HG03520 (cell line): ENCODE measurements at regions not wholly inside any gene's neighbourhood (a gene's known extent, or its start where the extent isn't known, plus 50 kb on each side); places are given as distances from the start of the nearest gene placed in this dataset.

ENCODE experiments used
- ATAC-seq: cut with Tn5 transposase; IDR thresholded peaks from one replicate; pipeline ENCODE4 v1.9.1; 2021; ENCODE audit warnings: mild to moderate bottlenecking, moderate library complexity; ENCODE audit not compliant: unreplicated experiment

DNA sequence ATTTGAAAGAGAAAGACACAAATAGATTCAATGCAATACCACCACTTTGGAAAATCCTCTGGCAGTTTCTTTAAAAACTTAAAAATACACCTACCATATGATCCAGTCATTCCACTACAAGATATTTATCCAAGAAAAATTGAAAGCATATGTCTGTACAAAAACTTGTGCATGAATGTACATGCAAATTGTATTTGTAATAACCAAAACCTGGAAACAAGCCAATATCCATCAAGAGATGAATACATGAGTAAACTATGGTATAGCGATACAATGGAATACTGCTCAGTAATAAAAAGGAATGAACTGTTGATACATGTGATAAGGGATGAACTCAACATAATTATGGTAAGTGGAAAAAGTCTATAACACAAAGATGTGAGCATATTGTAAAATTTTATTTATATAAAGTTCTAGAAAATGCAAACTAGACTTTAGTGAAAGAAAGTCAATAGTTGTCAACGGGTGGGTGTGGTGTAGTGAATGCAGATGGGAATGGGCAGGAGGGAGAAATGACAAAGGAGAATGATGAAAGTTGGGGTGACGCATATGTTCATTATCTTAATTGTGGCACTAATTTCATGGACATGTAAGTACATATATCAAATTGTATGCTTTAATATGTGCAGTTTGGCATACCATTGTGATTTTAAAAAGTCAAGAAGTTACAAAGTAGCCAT is 347.5 kb downstream of the SAMD5 start:
- no peak for ATAC-seq

GRCh38 chr6:147856687-147857086 is 348.2 kb downstream of the SAMD5 start:
- ATAC-seq = no peak

DNA sequence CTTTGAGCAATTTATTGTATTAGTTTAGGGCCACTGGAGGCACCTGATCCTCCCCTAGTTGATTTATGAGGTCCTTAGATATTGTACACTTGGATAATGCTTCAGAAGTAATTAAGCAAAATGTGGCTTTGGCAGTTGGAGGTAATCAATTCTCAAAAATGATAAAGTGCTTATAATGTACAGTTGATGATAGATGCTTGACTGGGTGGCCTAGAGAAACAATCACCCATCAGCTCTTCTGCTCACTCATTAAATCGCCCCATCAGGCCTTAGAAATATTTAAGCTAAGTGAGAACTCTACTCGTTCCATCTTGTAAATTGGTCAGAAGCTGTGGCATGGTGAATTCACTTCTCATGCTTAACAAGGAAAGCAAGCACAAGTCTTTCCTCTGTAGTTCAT is 349.9 kb downstream of the SAMD5 start:
- ATAC-seq = no peak

DNA sequence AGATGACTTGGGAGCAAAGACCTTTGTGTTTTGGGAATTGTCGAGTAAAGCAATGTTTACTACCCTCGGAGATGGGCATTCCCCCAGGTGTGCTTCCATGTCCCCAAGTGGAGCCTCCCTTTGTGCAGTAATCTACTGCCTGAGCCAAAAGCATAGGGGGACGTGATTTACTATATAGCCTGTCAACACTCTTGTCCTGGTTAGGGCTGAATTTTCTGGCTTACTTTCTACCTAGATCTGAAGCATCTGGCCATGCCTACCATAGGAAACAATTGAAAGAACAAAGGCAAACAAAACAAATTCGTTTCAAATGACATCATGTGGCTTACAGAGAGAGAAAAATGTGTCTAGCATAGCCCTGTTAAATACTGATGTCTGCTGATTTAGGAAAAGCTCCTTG is 350.6 kb downstream of the SAMD5 start:
- ATAC-seq = no peak

GRCh38 chr6:147861696-147862095 is 353.2 kb downstream of the SAMD5 start:
- ATAC-seq = no peak

- ATAC-seq = no peak
Measured at GRCh38 chr6:147867433-147868226, 359.1 kb downstream of the SAMD5 start.

GRCh38 chr6:147868427-147869190 is 360.1 kb downstream of the SAMD5 start:
- ATAC-seq = no peak

DNA sequence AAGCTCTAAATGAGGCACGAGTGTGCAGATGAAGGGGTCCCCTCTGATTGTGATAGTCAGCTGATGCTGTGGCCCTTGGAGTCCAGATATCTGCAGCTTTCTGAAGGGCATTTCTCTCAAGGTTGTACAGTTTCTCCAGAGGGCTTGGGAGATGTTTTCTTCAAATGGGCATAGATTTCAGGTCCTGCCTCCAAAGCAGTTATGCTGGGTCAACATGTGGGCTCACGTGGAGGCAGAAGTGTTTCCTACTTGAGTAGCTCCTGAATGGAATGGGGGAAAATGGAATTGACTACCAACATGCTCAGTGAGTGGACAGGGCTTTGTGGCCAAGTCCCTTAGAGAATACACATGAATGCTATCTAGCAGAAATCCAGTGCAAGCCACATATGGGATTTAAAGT is 360.7 kb downstream of the SAMD5 start:
- no peak for ATAC-seq

- ATAC-seq = no peak
Measured at GRCh38 chr6:147869869-147870268, 361.4 kb downstream of the SAMD5 start.

- no peak for ATAC-seq
Measured at GRCh38 chr6:147870506-147871110, 362.1 kb downstream of the SAMD5 start.

DNA sequence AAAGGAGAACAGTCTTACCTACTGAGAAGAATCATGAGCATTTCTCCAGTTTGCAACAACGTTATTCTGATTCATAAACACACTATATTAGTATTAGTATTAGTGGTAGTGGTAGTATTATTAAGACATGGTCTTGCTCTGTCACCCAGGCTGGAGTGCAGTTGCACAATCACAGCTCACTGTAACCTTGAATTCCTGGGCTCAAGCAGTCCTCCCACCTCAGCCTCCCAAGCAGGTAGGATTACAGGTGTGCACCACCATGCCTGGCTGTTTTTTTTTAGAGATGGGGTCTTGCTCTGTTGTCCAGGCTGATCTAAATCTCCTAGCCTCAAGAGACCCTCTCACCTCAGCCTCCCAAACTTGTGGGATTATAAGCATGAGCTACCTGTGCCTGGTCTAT is 363.5 kb downstream of the SAMD5 start:
- ATAC-seq = no peak

- no peak for ATAC-seq
Measured at GRCh38 chr6:147873816-147874215, 365.3 kb downstream of the SAMD5 start.

- ATAC-seq = no peak
Measured at GRCh38 chr6:147874322-147874721, 365.8 kb downstream of the SAMD5 start.

GRCh38 chr6:147879031-147879580 is 370.6 kb downstream of the SAMD5 start:
- ATAC-seq = no peak

DNA sequence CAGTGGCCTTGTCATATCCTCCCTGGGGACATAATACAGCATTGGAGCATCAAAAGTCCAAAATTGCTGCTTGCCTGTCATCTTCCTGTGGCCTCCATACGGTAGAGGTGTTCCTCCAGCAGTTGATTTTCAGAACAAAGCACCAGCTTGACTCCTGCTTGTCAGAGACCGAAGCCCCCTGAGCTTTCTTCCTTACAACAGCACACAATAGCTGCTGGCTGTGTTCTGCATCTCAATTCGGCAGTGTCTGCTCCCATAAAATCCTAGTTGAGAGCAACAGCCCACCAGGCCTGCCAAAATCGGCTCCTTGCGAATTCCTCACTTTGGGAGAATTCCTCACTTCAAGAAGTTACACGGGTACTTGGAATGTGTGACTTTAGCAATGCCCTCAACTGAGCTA is 372.9 kb downstream of the SAMD5 start:
- ATAC-seq = no peak

DNA sequence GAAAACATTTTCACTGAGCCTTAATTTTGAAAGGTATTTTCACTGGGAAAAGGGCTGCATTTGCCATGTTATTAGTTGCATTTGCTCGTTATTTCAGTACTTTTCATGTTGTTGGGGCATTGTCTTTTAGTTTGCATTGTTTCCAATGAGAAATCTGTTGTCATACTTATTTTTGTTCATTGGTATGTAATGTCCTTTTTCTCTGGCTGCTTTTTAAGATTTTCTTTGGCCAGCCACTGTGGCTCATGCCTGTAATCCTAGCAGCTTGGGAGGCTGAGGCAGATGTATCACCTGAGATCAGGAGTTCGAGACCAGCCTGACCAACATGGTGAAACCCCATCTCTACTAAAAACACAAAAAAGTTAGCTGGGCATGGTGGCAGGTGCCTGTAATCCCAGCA is 379.9 kb downstream of the SAMD5 start:
- no peak for ATAC-seq

DNA sequence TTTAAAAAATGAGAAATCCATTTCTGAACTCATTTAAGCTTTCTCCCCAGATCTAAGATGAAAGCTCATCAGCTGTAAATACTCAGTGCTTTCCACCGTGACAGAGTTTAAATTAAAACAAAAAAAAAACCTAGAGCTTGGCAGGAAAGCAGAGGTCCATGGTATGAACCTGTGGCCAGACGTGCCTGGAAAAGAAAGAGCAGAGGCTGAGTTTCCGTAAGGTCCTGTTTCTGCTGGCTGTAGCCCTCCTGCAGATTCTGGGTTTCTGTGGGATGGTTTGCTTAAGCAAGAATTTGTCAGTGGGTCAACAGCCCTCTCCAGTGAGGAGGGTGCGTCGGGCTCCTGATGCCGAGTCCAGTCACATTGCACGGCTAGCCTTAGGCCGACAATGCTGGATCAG is 383.2 kb downstream of the SAMD5 start:
- ATAC-seq = no peak

GRCh38 chr6:147892476-147892875 is 384.0 kb downstream of the SAMD5 start:
- no peak for ATAC-seq

DNA sequence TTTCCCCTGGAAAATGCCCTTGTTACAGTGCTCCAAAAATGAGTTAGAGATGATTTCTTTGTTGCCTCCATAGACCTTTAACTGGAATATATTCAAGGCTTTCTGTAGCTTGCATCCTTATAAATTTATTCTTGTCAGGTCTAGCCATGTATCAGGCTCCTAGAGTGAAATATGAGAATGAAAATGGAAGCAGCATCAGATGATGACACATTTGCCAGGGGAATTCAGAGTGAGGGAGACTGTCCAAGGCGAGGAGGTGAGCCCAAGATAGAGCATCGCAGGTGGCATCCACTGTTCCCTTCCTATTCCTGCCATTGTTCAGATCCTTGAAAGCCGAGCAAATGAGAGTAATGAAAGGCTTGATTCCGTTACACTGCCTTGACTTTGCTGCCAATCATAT is 386.8 kb downstream of the SAMD5 start:
- ATAC-seq = no peak

- ATAC-seq = no peak
Measured at GRCh38 chr6:147900247-147900830, 391.8 kb downstream of the SAMD5 start.

DNA sequence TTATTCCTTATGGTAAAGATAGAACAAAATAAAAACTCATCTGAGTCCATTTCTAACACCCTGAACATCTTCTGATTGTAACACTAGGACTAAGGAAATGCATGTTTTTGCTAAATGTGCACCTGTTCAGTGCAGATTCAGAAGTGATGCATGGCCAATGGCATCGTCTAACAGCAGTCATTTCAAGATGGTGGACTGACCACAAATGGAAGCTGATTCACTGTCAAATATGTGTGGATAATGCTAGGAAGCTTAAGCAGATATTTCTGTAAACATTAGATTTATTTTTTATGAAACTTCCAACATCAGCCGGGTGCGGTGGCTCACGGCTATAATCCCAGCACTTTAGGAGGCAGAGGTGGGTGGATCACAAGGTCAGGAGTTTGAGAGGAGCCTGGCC is 394.8 kb downstream of the SAMD5 start:
- ATAC-seq = no peak
